T-cell (primary cell): ENCODE measurements at regions not wholly inside any gene's neighbourhood (a gene's known extent, or its start where the extent isn't known, plus 50 kb on each side); places are given as distances from the start of the nearest gene placed in this dataset.
"Not testable (repeated sequence)": the region's sequence is repeated elsewhere in the genome, so short reads cannot be mapped to it uniquely, and the experiment has no call there.

Experiments
- ATAC-seq, 4 experiments: fragments of 200-7000 bp in 3 of 4; fragments of 150-1000 bp in 1 of 4; cut with Tn5 transposase; replicated peaks in 1 of 4; 1 replicate in 3 of 4; 2 replicates in 1 of 4; pipeline ENCODE4 v1.10.0; 2021; ENCODE audit warnings: moderate library complexity in 3 of 4, mild to moderate bottlenecking in 2 of 4, moderate number of reproducible peaks in 1 of 4
- CTCF ChIA-PET, 2 donors: fragments of 300-600 bp; sonication (Branson Sonifier 250); formaldehyde crosslinking; loops; one replicate each; lab custom pipeline; 2022; ENCODE audit warnings: antibody characterized with exemption in 2 of 2; lab: Charles Lee
- POLR2A ChIA-PET, 2 donors: fragments of 300-600 bp; sonication (Branson Sonifier 250); formaldehyde crosslinking; loops; one replicate each; lab custom pipeline; 2022; ENCODE audit warnings: antibody characterized with exemption in 2 of 2; lab: Charles Lee
- DNase-seq, 35 experiments: peaks; one replicate each; pipeline versions ENCODE4 v3.0.0 to v3.0.0-alpha.2; 2013 to 2023
- H3K27ac ChIP-seq: one replicate; pipeline ENCODE4 v1.5.1; 2013; ENCODE audit warnings: low read length
- H3K27me3 ChIP-seq, 2 experiments: replicated peaks in 1 of 2; 1 replicate in 1 of 2; 2 replicates in 1 of 2; pipeline versions ENCODE4 v1.6.1 to v1.7.0; 2013; ENCODE audit warnings: low read length in 1 of 2, mixed read lengths in 1 of 2; ENCODE audit not compliant: control insufficient read depth in 2 of 2, insufficient read depth in 2 of 2; ENCODE audit errors: extremely low read depth in 1 of 2
- H3K36me3 ChIP-seq, 2 donors: 1 replicate in 1 of 2; 2 replicates in 1 of 2; pipeline versions ENCODE4 v1.6.1 to v1.7.0; 2013; ENCODE audit warnings: low read length in 1 of 2; ENCODE audit not compliant: control insufficient read depth in 2 of 2, insufficient read depth in 1 of 2; ENCODE audit errors: extremely low read depth in 1 of 2
- H3K4me1 ChIP-seq, 2 experiments: 1 replicate in 1 of 2; 2 replicates in 1 of 2; pipeline versions ENCODE4 v1.6.1 to v1.7.0; 2013; ENCODE audit warnings: low read length in 2 of 2, mixed read lengths in 1 of 2; ENCODE audit not compliant: insufficient read depth in 2 of 2, control insufficient read depth in 1 of 2; ENCODE audit errors: extremely low read depth in 1 of 2
- H3K4me3 ChIP-seq, 2 donors: 1 replicate in 1 of 2; 2 replicates in 1 of 2; pipeline versions ENCODE4 v1.5.1 to v1.7.0; 2013; ENCODE audit warnings: mild to moderate bottlenecking in 2 of 2, low read length in 1 of 2, moderate library complexity in 1 of 2; ENCODE audit not compliant: control insufficient read depth in 1 of 2; ENCODE audit errors: extremely low read depth in 1 of 2
- H3K9me3 ChIP-seq: 2 replicates; pipeline ENCODE4 v1.7.0; 2013
- H3K27ac Mint-ChIP-seq, 2 donors: one replicate each; pipeline ENCODE4 v1.8.0; 2020 to 2021; ENCODE audit warnings: mild to moderate bottlenecking in 2 of 2, mixed read lengths in 2 of 2
- H3K27me3 Mint-ChIP-seq, 2 donors: one replicate each; pipeline ENCODE4 v1.8.0; 2021 to 2022; ENCODE audit warnings: mixed read lengths in 2 of 2
- H3K36me3 Mint-ChIP-seq: one replicate; pipeline ENCODE4 v1.8.0; 2021; ENCODE audit warnings: mixed read lengths
- H3K4me1 Mint-ChIP-seq, 3 donors: one replicate each; pipeline ENCODE4 v1.8.0; 2020 to 2022; ENCODE audit warnings: mixed read lengths in 3 of 3, mild to moderate bottlenecking in 1 of 3
- H3K4me3 Mint-ChIP-seq, 3 donors: one replicate each; pipeline ENCODE4 v1.8.0; 2020 to 2022; ENCODE audit warnings: mild to moderate bottlenecking in 3 of 3, mixed read lengths in 3 of 3, moderate library complexity in 3 of 3
- H3K9me3 Mint-ChIP-seq, 3 donors: one replicate each; pipeline ENCODE4 v1.8.0; 2020 to 2022; ENCODE audit warnings: mixed read lengths in 3 of 3
- WGBS: methylation state at CpG from one replicate; pipeline ENCODE4 v1.1.5; 2013; ENCODE audit warnings: missing lambda C conversion rate; ENCODE audit not compliant: insufficient coverage; 5-methylcytosine and 5-hydroxymethylcytosine counted together

- H3K27ac ChIP-seq: no peak overlapping the region
- Mint-ChIP-seq H3K4me1 (no peaks in the 10 kb centered on the region), H3K27ac (no peak overlapping the region), H3K4me3 (no peak overlapping the region), H3K36me3 (no peaks in the 10 kb centered on the region), H3K27me3 (no peaks in the 10 kb centered on the region), H3K9me3 (peaks cover 2 to 14% (median 8%) of the 10 kb centered on the region in 3 donors)
- POLR2A ChIA-PET: no interaction called here
- H3K4me3 ChIP-seq: no peak overlapping the region
- CTCF ChIA-PET: no interaction called here
- no peaks in the 10 kb centered on the region for H3K9me3 ChIP-seq
- no peaks in the 10 kb centered on the region for H3K36me3 ChIP-seq
- no peaks in the 10 kb centered on the region for H3K27me3 ChIP-seq
- DNase-seq (no peak), ATAC-seq (no peak)
- no peaks in the 10 kb centered on the region for H3K4me1 ChIP-seq
- WGBS: no CpG with 5 or more reads among the region's 1 CpG
Observed at GRCh38 chr1:79708646-79709265, 702.2 kb upstream of the ADGRL4 start.

GRCh38 chr1:79705218-79705617, 698.7 kb upstream of the ADGRL4 start:
- Histone ChIP-seq H3K9me3 (no peaks in the 10 kb centered on the region), H3K4me3 (no peak overlapping the region), H3K27me3 (no peaks in the 10 kb centered on the region), H3K27ac (no peak overlapping the region), H3K4me1 (no peaks in the 10 kb centered on the region), H3K36me3 (no peaks in the 10 kb centered on the region)
- no peaks in the 10 kb centered on the region for H3K36me3 Mint-ChIP-seq
- ChIA-PET POLR2A (no interaction called here), CTCF (no interaction called here)
- H3K4me1 Mint-ChIP-seq: no peaks in the 10 kb centered on the region
- ATAC-seq: no peak
- H3K27me3 Mint-ChIP-seq: no peaks in the 10 kb centered on the region
- H3K9me3 Mint-ChIP-seq: peaks cover 10 to 16% (median 13%) of the 10 kb centered on the region in 3 donors
- no peak overlapping the region for H3K27ac Mint-ChIP-seq
- 100% methylated on average over 1 of the region's 2 CpGs for WGBS
- no peak overlapping the region for H3K4me3 Mint-ChIP-seq
- no peak for DNase-seq

GRCh38 chr1:79704067-79704466, 697.5 kb upstream of the ADGRL4 start:
- no peaks in the 10 kb centered on the region for H3K4me1 ChIP-seq
- Mint-ChIP-seq H3K9me3 (peaks cover 13 to 22% (median 20%) of the 10 kb centered on the region in 3 donors), H3K27ac (no peak overlapping the region), H3K27me3 (no peaks in the 10 kb centered on the region), H3K4me3 (no peak overlapping the region), H3K36me3 (no peaks in the 10 kb centered on the region), H3K4me1 (no peaks in the 10 kb centered on the region)
- ATAC-seq (no peak), DNase-seq (no peak)
- CTCF ChIA-PET: no interaction called here
- no peak overlapping the region for H3K4me3 ChIP-seq
- POLR2A ChIA-PET: no interaction called here
- H3K9me3 ChIP-seq: no peaks in the 10 kb centered on the region
- H3K27ac ChIP-seq: no peak overlapping the region
- WGBS: no CpG with 5 or more reads among the region's 1 CpG
- H3K27me3 ChIP-seq: no peaks in the 10 kb centered on the region
- no peaks in the 10 kb centered on the region for H3K36me3 ChIP-seq

GRCh38 chr1:79702336-79702999, 695.9 kb upstream of the ADGRL4 start:
- H3K4me3 ChIP-seq, H3K27ac ChIP-seq, CTCF ChIA-PET, ATAC-seq, H3K4me1 Mint-ChIP-seq, H3K4me1 ChIP-seq, H3K36me3 Mint-ChIP-seq, H3K27me3 ChIP-seq, H3K27ac Mint-ChIP-seq, H3K4me3 Mint-ChIP-seq, POLR2A ChIA-PET, DNase-seq, H3K36me3 ChIP-seq, H3K9me3 ChIP-seq, H3K27me3 Mint-ChIP-seq: not testable (repeated sequence)
- H3K9me3 Mint-ChIP-seq: peaks cover 13 to 28% (median 26%) of the 10 kb centered on the region in 3 donors
- no CpG with 5 or more reads among the region's 4 CpGs for WGBS

GRCh38 chr1:79695138-79695537, 688.6 kb upstream of the ADGRL4 start:
- H3K4me3 Mint-ChIP-seq: no peak overlapping the region
- no peak overlapping the region for H3K4me3 ChIP-seq
- no peaks in the 10 kb centered on the region for H3K27me3 Mint-ChIP-seq
- H3K27ac Mint-ChIP-seq: no peak overlapping the region
- ChIA-PET POLR2A (no interaction called here), CTCF (no interaction called here)
- ATAC-seq: no peak
- H3K27ac ChIP-seq: no peak overlapping the region
- no peak for DNase-seq
- H3K4me1 Mint-ChIP-seq: no peaks in the 10 kb centered on the region
- peaks cover 8 to 39% (median 27%) of the 10 kb centered on the region in 3 donors for H3K9me3 Mint-ChIP-seq
- H3K9me3 ChIP-seq: no peaks in the 10 kb centered on the region
- H3K36me3 ChIP-seq: no peaks in the 10 kb centered on the region
- H3K36me3 Mint-ChIP-seq: no peaks in the 10 kb centered on the region
- no peaks in the 10 kb centered on the region for H3K27me3 ChIP-seq
- H3K4me1 ChIP-seq: no peaks in the 10 kb centered on the region

- no peaks in the 10 kb centered on the region for H3K36me3 ChIP-seq
- H3K27me3 ChIP-seq: no peaks in the 10 kb centered on the region
- Mint-ChIP-seq H3K9me3 (peaks cover 3 to 34% (median 23%) of the 10 kb centered on the region in 3 donors), H3K36me3 (no peaks in the 10 kb centered on the region), H3K27me3 (no peaks in the 10 kb centered on the region), H3K27ac (no peak overlapping the region), H3K4me3 (no peak overlapping the region), H3K4me1 (no peaks in the 10 kb centered on the region)
- no peaks in the 10 kb centered on the region for H3K9me3 ChIP-seq
- POLR2A ChIA-PET: no interaction called here
- no peak overlapping the region for H3K4me3 ChIP-seq
- CTCF ChIA-PET: no interaction called here
- no peaks in the 10 kb centered on the region for H3K4me1 ChIP-seq
- no peak overlapping the region for H3K27ac ChIP-seq
- ATAC-seq (no peak), DNase-seq (no peak)
- no CpG with 5 or more reads among the region's 1 CpG for WGBS
Observed at GRCh38 chr1:79694241-79694640, 687.7 kb upstream of the ADGRL4 start.
